ENCODE measurements at regions not wholly inside any gene's neighbourhood (a gene's known extent, or its start where the extent isn't known, plus 50 kb on each side); places are given as distances from the start of the nearest gene placed in this dataset.

- TF ChIP-seq POLR2A (IDR thresholded peaks at IDR 0.05) (no peak), CTCF (IDR thresholded peaks at IDR 0.05) (no peak)
These were observed 261.8 kb upstream of the IRX1 start for GRCh38 chr5:3333836-3334235.
